Hepatocyte (in vitro differentiated cells): ENCODE measurements at regions not wholly inside any gene's neighbourhood (a gene's known extent, or its start where the extent isn't known, plus 50 kb on each side); places are given as distances from the start of the nearest gene placed in this dataset.

Source experiments
- DNase-seq: peaks from one replicate; pipeline ENCODE4 v3.0.0-alpha.2; 2016; ENCODE audit warnings: low spot score
- H2AFZ ChIP-seq: fragments of 200-600 bp; sonication (generic); 2 replicates; pipeline ENCODE4 v1.6.0; 2016; ENCODE audit warnings: antibody characterized with exemption, mild to moderate bottlenecking
- H3K27ac ChIP-seq: fragments of 200-600 bp; sonication (generic); 2 replicates; pipeline ENCODE4 v1.5.1; 2016; ENCODE audit warnings: mild to moderate bottlenecking
- H3K27me3 ChIP-seq: fragments of 200-600 bp; sonication (generic); 2 replicates; pipeline ENCODE4 v1.6.1; 2016
- H3K36me3 ChIP-seq: fragments of 200-600 bp; sonication (generic); replicated peaks from 2 replicates; pipeline ENCODE4 v1.5.1; 2016; ENCODE audit warnings: low read depth; ENCODE audit not compliant: insufficient read depth
- H3K4me1 ChIP-seq: fragments of 200-600 bp; sonication (generic); 2 replicates; pipeline ENCODE4 v1.5.1; 2016; ENCODE audit warnings: mild to moderate bottlenecking, moderate library complexity; ENCODE audit not compliant: insufficient read depth
- H3K4me2 ChIP-seq: fragments of 200-600 bp; sonication (generic); 2 replicates; pipeline ENCODE4 v1.6.0; 2016
- H3K4me3 ChIP-seq: fragments of 200-600 bp; sonication (generic); 2 replicates; pipeline ENCODE4 v1.5.1; 2016; ENCODE audit warnings: mild to moderate bottlenecking
- H3K79me2 ChIP-seq: fragments of 200-600 bp; sonication (generic); 2 replicates; pipeline ENCODE4 v1.6.0; 2017; ENCODE audit warnings: mild to moderate bottlenecking
- H3K9me2 ChIP-seq: fragments of 200-600 bp; sonication (generic); replicated peaks from 2 replicates; pipeline ENCODE4 v1.6.0; 2017; ENCODE audit warnings: mild to moderate bottlenecking; ENCODE audit not compliant: insufficient read depth
- H3K9me3 ChIP-seq: fragments of 200-600 bp; sonication (generic); 2 replicates; pipeline ENCODE4 v1.5.1; 2016; ENCODE audit warnings: low read depth, mild to moderate bottlenecking
- H4K20me1 ChIP-seq: fragments of 200-600 bp; sonication (generic); 2 replicates; pipeline ENCODE4 v1.6.0; 2016; ENCODE audit warnings: mild to moderate bottlenecking; ENCODE audit not compliant: insufficient read depth, poor library complexity, severe bottlenecking
- EZH2 ChIP-seq: fragments of 200-600 bp; sonication (generic); IDR thresholded peaks from 2 replicates; pipeline ENCODE4 v1.6.1; 2016; ENCODE audit warnings: antibody characterized with exemption, mild to moderate bottlenecking, borderline replicate concordance
- EZH2phosphoT487 ChIP-seq: fragments of 200-600 bp; sonication (generic); IDR thresholded peaks from one replicate; pipeline ENCODE4 v1.6.1; 2018; ENCODE audit warnings: antibody characterized with exemption, mild to moderate bottlenecking, low read depth, moderate library complexity; ENCODE audit not compliant: unreplicated experiment, severe bottlenecking
- WGBS: methylation state at CpG from one replicate; pipeline ENCODE4 v1.1.6; 2016; ENCODE audit warnings: low lambda C conversion rate; ENCODE audit errors: missing lambda C conversion rate; 5-methylcytosine and 5-hydroxymethylcytosine counted together
- TF ChIP-seq, protein P1 (sequence below): fragments of 200-600 bp; sonication (generic); IDR thresholded peaks from 2 replicates; pipeline ENCODE4 v1.5.1; 2016; ENCODE audit warnings: antibody characterized with exemption, mild to moderate bottlenecking; ENCODE audit not compliant: poor library complexity

GRCh38 chr11:37558619-37559210 lies 960.7 kb upstream of the RAG2 start:
- peak overlapping the region; percentile 31 for H3K27ac ChIP-seq
- peak; percentile 10 for DNase-seq
- H3K4me2 ChIP-seq, result peak overlapping the region; percentile 12
- no peaks in the 10 kb centered on the region for H3K4me1 ChIP-seq
- H3K9me2 ChIP-seq, result no peaks in the 10 kb centered on the region
- H3K4me3 ChIP-seq, result no peak overlapping the region
- WGBS, result 24% methylated on average over 1 of the region's 1 CpG
- TF ChIP-seq, protein P1, sequence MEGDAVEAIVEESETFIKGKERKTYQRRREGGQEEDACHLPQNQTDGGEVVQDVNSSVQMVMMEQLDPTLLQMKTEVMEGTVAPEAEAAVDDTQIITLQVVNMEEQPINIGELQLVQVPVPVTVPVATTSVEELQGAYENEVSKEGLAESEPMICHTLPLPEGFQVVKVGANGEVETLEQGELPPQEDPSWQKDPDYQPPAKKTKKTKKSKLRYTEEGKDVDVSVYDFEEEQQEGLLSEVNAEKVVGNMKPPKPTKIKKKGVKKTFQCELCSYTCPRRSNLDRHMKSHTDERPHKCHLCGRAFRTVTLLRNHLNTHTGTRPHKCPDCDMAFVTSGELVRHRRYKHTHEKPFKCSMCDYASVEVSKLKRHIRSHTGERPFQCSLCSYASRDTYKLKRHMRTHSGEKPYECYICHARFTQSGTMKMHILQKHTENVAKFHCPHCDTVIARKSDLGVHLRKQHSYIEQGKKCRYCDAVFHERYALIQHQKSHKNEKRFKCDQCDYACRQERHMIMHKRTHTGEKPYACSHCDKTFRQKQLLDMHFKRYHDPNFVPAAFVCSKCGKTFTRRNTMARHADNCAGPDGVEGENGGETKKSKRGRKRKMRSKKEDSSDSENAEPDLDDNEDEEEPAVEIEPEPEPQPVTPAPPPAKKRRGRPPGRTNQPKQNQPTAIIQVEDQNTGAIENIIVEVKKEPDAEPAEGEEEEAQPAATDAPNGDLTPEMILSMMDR, result no peak
- peak; percentile 84 for TF ChIP-seq EZH2phosphoT487
- H3K79me2 ChIP-seq, result no peaks in the 10 kb centered on the region
- H3K36me3 ChIP-seq, result no peaks in the 10 kb centered on the region
- H2AFZ ChIP-seq, result peak overlapping the region; percentile 23
- no peaks in the 10 kb centered on the region for H4K20me1 ChIP-seq
- no peaks in the 10 kb centered on the region for H3K9me3 ChIP-seq
- H3K27me3 ChIP-seq, result no peaks in the 10 kb centered on the region

GRCh38 chr11:37557990-37558389 lies 960.0 kb upstream of the RAG2 start:
- Histone ChIP-seq H3K27me3 (no peaks in the 10 kb centered on the region), H3K4me1 (no peaks in the 10 kb centered on the region), H3K27ac (no peak overlapping the region), H2AFZ (no peak overlapping the region), H4K20me1 (no peaks in the 10 kb centered on the region), H3K36me3 (no peaks in the 10 kb centered on the region), H3K9me2 (no peaks in the 10 kb centered on the region), H3K79me2 (no peaks in the 10 kb centered on the region), H3K4me2 (peak overlapping the region; percentile 12), H3K9me3 (no peaks in the 10 kb centered on the region), H3K4me3 (no peak overlapping the region)
- no peak for DNase-seq
- no peak for TF ChIP-seq EZH2
- no peak for TF ChIP-seq EZH2phosphoT487
- TF ChIP-seq, protein P1, result no peak
- 61% methylated on average over 1 of the region's 1 CpG for WGBS

DNA sequence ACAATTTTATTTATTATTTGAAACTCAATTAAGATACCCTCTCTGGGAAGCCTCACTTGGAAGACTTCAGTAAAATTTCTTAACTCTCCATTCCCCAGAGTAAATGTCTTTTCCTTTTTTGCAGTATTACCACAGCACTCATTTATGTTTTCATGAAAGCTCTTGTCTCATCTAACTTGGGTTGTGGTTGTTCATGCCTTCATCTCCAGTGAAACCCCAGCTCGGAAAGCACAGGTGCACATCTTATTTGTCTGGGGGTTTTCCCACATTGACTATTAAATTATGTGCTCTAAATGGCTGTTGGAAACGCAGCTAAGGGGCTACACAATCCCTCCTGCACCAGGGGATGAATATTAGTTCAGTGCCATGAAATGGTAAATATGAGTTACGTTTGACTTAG lies 954.2 kb upstream of the RAG2 start:
- no peak for DNase-seq
- H4K20me1 ChIP-seq, result no peaks in the 10 kb centered on the region
- WGBS, result 91% methylated on average over 3 of the region's 3 CpGs
- H3K9me3 ChIP-seq, result no peaks in the 10 kb centered on the region
- H3K79me2 ChIP-seq, result no peaks in the 10 kb centered on the region
- H3K27ac ChIP-seq, result no peak overlapping the region
- no peak overlapping the region for H3K4me2 ChIP-seq
- no peaks in the 10 kb centered on the region for H3K27me3 ChIP-seq
- H3K36me3 ChIP-seq, result no peaks in the 10 kb centered on the region
- TF ChIP-seq EZH2, result no peak
- TF ChIP-seq, protein P1, result no peak
- no peak for TF ChIP-seq EZH2phosphoT487
- H3K4me1 ChIP-seq, result no peaks in the 10 kb centered on the region
- H2AFZ ChIP-seq, result no peak overlapping the region
- H3K4me3 ChIP-seq, result no peak overlapping the region
- no peaks in the 10 kb centered on the region for H3K9me2 ChIP-seq

DNA sequence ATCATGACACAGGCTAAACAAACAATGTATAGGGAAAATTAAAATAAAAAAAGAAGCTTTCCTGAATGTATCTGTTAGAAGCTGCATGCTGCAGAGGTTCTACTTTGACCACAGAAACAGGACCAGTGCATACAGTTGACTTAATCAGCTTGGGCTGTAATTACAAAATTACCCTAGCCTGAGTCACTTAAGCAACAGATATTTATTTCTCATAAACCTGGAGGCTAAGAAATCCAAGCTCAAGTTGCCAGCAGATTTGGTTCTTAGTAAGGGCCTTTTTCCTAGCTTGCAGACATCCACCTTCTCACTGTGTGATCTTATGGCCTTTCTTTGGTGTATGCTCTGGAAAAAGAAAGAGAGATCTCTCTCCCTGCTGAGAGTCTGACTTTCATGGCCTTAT lies 946.5 kb upstream of the RAG2 start:
- Histone ChIP-seq H3K9me2 (no peaks in the 10 kb centered on the region), H3K4me3 (no peak overlapping the region)
- DNase-seq, result no peak

More for the DNA sequence above, 946.5 kb upstream of the RAG2 start:
- no peaks in the 10 kb centered on the region for H4K20me1 ChIP-seq
- no peak overlapping the region for H3K27ac ChIP-seq
- TF ChIP-seq, protein P1, result no peak
- no peak for TF ChIP-seq EZH2
- no peak for TF ChIP-seq EZH2phosphoT487
- no peak overlapping the region for H2AFZ ChIP-seq
- H3K36me3 ChIP-seq, result no peaks in the 10 kb centered on the region
- no peak overlapping the region for H3K4me2 ChIP-seq
- no peaks in the 10 kb centered on the region for H3K79me2 ChIP-seq
- H3K4me1 ChIP-seq, result no peaks in the 10 kb centered on the region
- no peaks in the 10 kb centered on the region for H3K27me3 ChIP-seq
- H3K9me3 ChIP-seq, result no peaks in the 10 kb centered on the region
